Tibial nerve (tissue), 4 donors: ENCODE measurements at regions not wholly inside any gene's neighbourhood (a gene's known extent, or its start where the extent isn't known, plus 50 kb on each side); places are given as distances from the start of the nearest gene placed in this dataset.

Experiments
- CTCF ChIP-seq, 5 experiments: fragments of 200-600 bp in 3 of 5; fragments of 450-650 bp in 2 of 5; sonication (generic) in 3 of 5; IDR thresholded peaks; one replicate each; pipeline ENCODE4 v1.5.1; 2016 to 2019; ENCODE audit warnings: antibody characterized with exemption in 5 of 5, mild to moderate bottlenecking in 3 of 5, moderate library complexity in 2 of 5
- EP300 ChIP-seq, 2 donors: sonication (generic); formaldehyde crosslinking; IDR thresholded peaks; one replicate each; pipeline ENCODE4 v1.6.1; 2017; ENCODE audit warnings: antibody characterized with exemption in 2 of 2, mild to moderate bottlenecking in 1 of 2

DNA sequence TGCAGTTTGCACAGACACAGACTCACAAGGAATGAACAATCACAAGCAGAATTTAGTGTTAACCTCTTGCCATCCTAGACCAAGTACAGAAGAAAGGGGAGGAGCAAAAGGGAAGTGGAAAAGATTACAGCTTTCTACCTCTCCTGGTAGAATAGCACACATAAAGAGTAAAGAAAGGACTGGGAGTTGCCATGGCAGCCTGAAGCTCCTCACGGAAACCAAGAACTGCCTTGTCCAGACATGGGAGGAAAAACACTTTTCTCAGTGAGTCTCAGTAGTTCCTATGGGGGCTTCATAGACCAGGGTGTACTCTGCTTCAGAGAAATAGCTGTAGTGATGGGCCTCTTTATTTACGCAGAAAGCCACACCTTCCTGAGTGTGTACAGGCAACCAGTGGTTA is 114.7 kb upstream of the GAP43 start:
- TF ChIP-seq CTCF (IDR thresholded peaks at IDR 0.05), result no peak
- no peak for TF ChIP-seq EP300 (IDR thresholded peaks at IDR 0.05)
